Keratinocyte (primary cell): ENCODE measurements at regions not wholly inside any gene's neighbourhood (a gene's known extent, or its start where the extent isn't known, plus 50 kb on each side); places are given as distances from the start of the nearest gene placed in this dataset.
A peak's percentile ranks its signal among the peaks of the same experiment; 100 is the strongest.

Experiments
- DNase-seq: peaks from one replicate; pipeline ENCODE4 v3.0.0-alpha.2; 2011; ENCODE audit warnings: low read depth, missing footprints, low spot score
- FAIRE-seq: peaks from 2 replicates; lab custom pipeline; 2011; peaks lifted over from hg19 to GRCh38; lab: Jason Lieb, UNC
- H2AFZ ChIP-seq: 2 replicates; pipeline ENCODE4 v1.6.0; 2012; ENCODE audit warnings: low read length, control low read depth, inconsistent platforms; ENCODE audit not compliant: control insufficient read depth
- H3K27ac ChIP-seq: 2 replicates; pipeline ENCODE4 v1.5.1; 2011; ENCODE audit warnings: low read length; ENCODE audit not compliant: control insufficient read depth, insufficient read depth
- H3K27me3 ChIP-seq: 3 replicates; pipeline ENCODE4 v1.6.0; 2011; ENCODE audit warnings: low read length; ENCODE audit not compliant: control insufficient read depth, insufficient read depth; ENCODE audit errors: extremely low read depth
- H3K36me3 ChIP-seq, 2 experiments: 2 replicates in 1 of 2; 3 replicates in 1 of 2; pipeline ENCODE4 v1.5.1; 2011; ENCODE audit warnings: low read length in 2 of 2, mild to moderate bottlenecking in 1 of 2; ENCODE audit not compliant: control insufficient read depth in 2 of 2, insufficient read depth in 2 of 2; ENCODE audit errors: extremely low read depth in 1 of 2
- H3K4me1 ChIP-seq: 3 replicates; pipeline ENCODE4 v1.5.1; 2011; ENCODE audit warnings: low read length; ENCODE audit not compliant: control insufficient read depth, insufficient read depth; ENCODE audit errors: extremely low read depth
- H3K4me2 ChIP-seq: 3 replicates; pipeline ENCODE4 v1.6.0; 2011; ENCODE audit warnings: low read depth, low read length; ENCODE audit not compliant: control insufficient read depth, insufficient read depth; ENCODE audit errors: extremely low read depth
- H3K4me3 ChIP-seq, 3 experiments: fragments of 200-600 bp in 1 of 3; sonication (generic) in 1 of 3; 2 replicates in 2 of 3; 3 replicates in 1 of 3; pipeline ENCODE4 v1.5.1; 2011 to 2016; ENCODE audit warnings: low read length in 3 of 3, mild to moderate bottlenecking in 3 of 3, control low read depth in 2 of 3, inconsistent platforms in 1 of 3, low read depth in 1 of 3, mixed read lengths in 1 of 3, mixed run types in 1 of 3, moderate library complexity in 1 of 3; ENCODE audit not compliant: control insufficient read depth in 2 of 3, insufficient read depth in 2 of 3; ENCODE audit errors: extremely low read depth in 1 of 3
- H3K79me2 ChIP-seq: 2 replicates; pipeline ENCODE4 v1.6.0; 2012; ENCODE audit warnings: low read length; ENCODE audit not compliant: control insufficient read depth, insufficient read depth
- H3K9ac ChIP-seq: 3 replicates; pipeline ENCODE4 v1.6.0; 2011; ENCODE audit warnings: low read length; ENCODE audit not compliant: control insufficient read depth, insufficient read depth; ENCODE audit errors: extremely low read depth
- H3K9me1 ChIP-seq: 3 replicates; pipeline ENCODE4 v1.6.0; 2011; ENCODE audit warnings: low read length; ENCODE audit not compliant: control insufficient read depth, insufficient read depth; ENCODE audit errors: extremely low read depth
- H3K9me3 ChIP-seq: 2 replicates; pipeline ENCODE4 v1.5.1; 2012; ENCODE audit warnings: low read depth, low read length; ENCODE audit not compliant: control insufficient read depth
- H4K20me1 ChIP-seq: 3 replicates; pipeline ENCODE4 v1.6.0; 2011; ENCODE audit warnings: low read length; ENCODE audit not compliant: control insufficient read depth, insufficient read depth; ENCODE audit errors: extremely low read depth
- EZH2 ChIP-seq: IDR thresholded peaks from one replicate; pipeline ENCODE4 v1.6.1; 2012; ENCODE audit warnings: inconsistent platforms, mild to moderate bottlenecking, low read length, moderate library complexity
- dilution Hi-C: fragments of 300-500 bp; cut with MboI; formaldehyde crosslinking; loops from one replicate; pipeline ENCODE4 v1.7.0; 2020; ENCODE audit warnings: low sequenced_read_pairs; ENCODE audit not compliant: extremely low pct_ligation_motif_present
- TF ChIP-seq, protein P1 (sequence below), 3 experiments: IDR thresholded peaks in 1 of 3; conservative IDR thresholded peaks in 1 of 3; optimal IDR thresholded peaks in 1 of 3; 2 replicates in 2 of 3; 3 replicates in 1 of 3; pipeline versions ENCODE3 to v1.5.1; 2011; ENCODE audit warnings: low read length in 3 of 3, mild to moderate bottlenecking in 3 of 3, moderate library complexity in 2 of 3, control low read depth in 1 of 3, inconsistent platforms in 1 of 3; ENCODE audit not compliant: insufficient read depth in 2 of 3; ENCODE audit errors: extremely low read depth in 1 of 3

DNA sequence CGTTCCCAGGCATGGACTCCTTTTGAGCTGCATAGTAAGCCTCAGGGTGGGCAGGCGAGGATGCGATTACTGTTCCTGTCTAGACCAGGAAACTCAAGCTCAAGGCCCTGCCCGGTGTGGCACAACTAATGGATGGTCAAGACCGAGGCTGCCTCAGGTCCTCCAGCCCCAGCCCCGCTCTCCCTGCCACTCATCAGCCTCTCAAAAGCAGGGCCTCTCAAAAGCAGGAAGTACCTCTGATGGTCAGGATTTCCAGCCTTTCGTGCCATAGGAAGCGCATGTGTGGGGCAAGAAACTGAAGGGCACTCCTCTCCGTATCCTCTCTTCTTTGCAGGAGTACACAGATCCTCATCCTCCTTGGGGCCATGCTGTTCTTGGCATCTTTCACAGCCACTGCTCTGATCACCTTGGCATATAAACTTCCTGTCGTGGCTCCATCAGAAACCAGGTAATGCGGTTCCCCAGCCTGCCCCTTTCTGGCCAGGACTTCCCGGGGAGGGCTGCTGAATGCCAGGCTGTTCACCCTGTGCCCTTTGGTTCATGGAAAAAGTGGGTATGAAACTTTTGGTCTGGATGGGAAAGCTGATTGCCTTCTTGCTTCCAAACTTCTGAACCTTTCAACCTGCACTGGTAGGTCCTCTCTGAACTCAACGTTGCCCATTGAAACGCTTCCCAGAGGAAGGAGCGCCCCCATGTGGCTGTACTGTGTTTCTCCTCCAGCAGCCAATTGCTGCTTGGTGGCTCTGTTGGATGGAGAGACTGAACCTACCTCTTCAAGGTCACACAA lies 82.8 kb upstream of the SEC11C start:
- no peaks in the 10 kb centered on the region for H4K20me1 ChIP-seq
- H3K4me1 ChIP-seq = no peaks in the 10 kb centered on the region
- H3K27ac ChIP-seq = no peak overlapping the region
- no peak overlapping the region for H3K4me2 ChIP-seq
- H2AFZ ChIP-seq = no peak overlapping the region
- no peak for TF ChIP-seq EZH2
- TF ChIP-seq, protein P1, sequence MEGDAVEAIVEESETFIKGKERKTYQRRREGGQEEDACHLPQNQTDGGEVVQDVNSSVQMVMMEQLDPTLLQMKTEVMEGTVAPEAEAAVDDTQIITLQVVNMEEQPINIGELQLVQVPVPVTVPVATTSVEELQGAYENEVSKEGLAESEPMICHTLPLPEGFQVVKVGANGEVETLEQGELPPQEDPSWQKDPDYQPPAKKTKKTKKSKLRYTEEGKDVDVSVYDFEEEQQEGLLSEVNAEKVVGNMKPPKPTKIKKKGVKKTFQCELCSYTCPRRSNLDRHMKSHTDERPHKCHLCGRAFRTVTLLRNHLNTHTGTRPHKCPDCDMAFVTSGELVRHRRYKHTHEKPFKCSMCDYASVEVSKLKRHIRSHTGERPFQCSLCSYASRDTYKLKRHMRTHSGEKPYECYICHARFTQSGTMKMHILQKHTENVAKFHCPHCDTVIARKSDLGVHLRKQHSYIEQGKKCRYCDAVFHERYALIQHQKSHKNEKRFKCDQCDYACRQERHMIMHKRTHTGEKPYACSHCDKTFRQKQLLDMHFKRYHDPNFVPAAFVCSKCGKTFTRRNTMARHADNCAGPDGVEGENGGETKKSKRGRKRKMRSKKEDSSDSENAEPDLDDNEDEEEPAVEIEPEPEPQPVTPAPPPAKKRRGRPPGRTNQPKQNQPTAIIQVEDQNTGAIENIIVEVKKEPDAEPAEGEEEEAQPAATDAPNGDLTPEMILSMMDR (optimal IDR thresholded peaks at IDR 0.05 in 1 of 3, IDR thresholded peaks at IDR 0.05 in 1 of 3, conservative IDR thresholded peaks at IDR 0.05 in 1 of 3; ENCODE audit: extremely low read depth in 1 of 3, insufficient read depth in 2 of 3, low read length in 3 of 3) = peak; percentile 84 to 96 (median 88)
- no peaks in the 10 kb centered on the region for H3K27me3 ChIP-seq
- no peaks in the 10 kb centered on the region for H3K9me1 ChIP-seq
- H3K79me2 ChIP-seq = no peaks in the 10 kb centered on the region
- FAIRE-seq (peak; percentile 97), DNase-seq (peak; percentile 26)
- H3K36me3 ChIP-seq = no peaks in the 10 kb centered on the region
- no peaks in the 10 kb centered on the region for H3K9me3 ChIP-seq
- H3K4me3 ChIP-seq = no peak overlapping the region
- dilution Hi-C loops = loop anchor here (25.0 kb wide), 1 partner anchor 270 kb away; no protein-coding TSS in a partner anchor
- H3K9ac ChIP-seq = no peak overlapping the region

DNA sequence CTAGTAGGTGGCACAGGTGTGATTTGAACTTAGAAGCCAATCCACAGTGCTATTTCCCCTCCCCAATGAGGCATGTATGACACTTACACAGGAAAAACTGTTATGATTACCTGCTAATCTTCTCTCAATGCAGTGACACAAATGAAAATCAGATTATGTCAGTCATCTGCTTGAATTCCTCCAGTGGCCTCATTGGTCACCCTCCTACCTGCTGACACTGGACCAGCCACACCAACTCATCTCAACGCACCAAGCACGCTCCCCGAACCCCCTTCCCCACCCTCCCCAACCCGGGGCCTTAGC lies 82.2 kb upstream of the SEC11C start:
- Histone ChIP-seq H3K9ac (no peak overlapping the region), H3K9me3 (no peaks in the 10 kb centered on the region), H3K4me2 (no peak overlapping the region), H3K9me1 (no peaks in the 10 kb centered on the region), H2AFZ (no peak overlapping the region), H3K4me1 (no peaks in the 10 kb centered on the region), H3K79me2 (no peaks in the 10 kb centered on the region), H3K27ac (no peak overlapping the region), H4K20me1 (no peaks in the 10 kb centered on the region), H3K4me3 (no peak overlapping the region), H3K27me3 (no peaks in the 10 kb centered on the region), H3K36me3 (no peaks in the 10 kb centered on the region)
- DNase-seq = no peak
- dilution Hi-C loops = loop anchor here (25.0 kb wide), 1 partner anchor 270 kb away; no protein-coding TSS in a partner anchor
- TF ChIP-seq, protein P1 (optimal IDR thresholded peaks at IDR 0.05 in 1 of 3, IDR thresholded peaks at IDR 0.05 in 1 of 3, conservative IDR thresholded peaks at IDR 0.05 in 1 of 3; ENCODE audit: extremely low read depth in 1 of 3, insufficient read depth in 2 of 3, low read length in 3 of 3) = no peak
- no peak for TF ChIP-seq EZH2
- FAIRE-seq = no peak
